Smooth muscle cell (in vitro differentiated cells): ENCODE measurements at regions not wholly inside any gene's neighbourhood (a gene's known extent, or its start where the extent isn't known, plus 50 kb on each side); places are given as distances from the start of the nearest gene placed in this dataset.

Experiments
- DNase-seq: peaks from one replicate; lab custom pipeline; 2025; ENCODE audit not compliant: unreplicated experiment; lab: John Stamatoyannopoulos, UW
- H2AFZ ChIP-seq: fragments of 200-600 bp; sonication (generic); 2 replicates; pipeline ENCODE4 v1.6.0; 2016; ENCODE audit warnings: antibody characterized with exemption, low read depth, mild to moderate bottlenecking
- H3F3A ChIP-seq: fragments of 200-600 bp; sonication (generic); 2 replicates; pipeline ENCODE4 v1.6.0; 2017; ENCODE audit warnings: antibody characterized with exemption, low read depth
- H3K27ac ChIP-seq: fragments of 200-600 bp; sonication (generic); 2 replicates; pipeline ENCODE4 v1.5.1; 2016; ENCODE audit warnings: low read depth, mild to moderate bottlenecking
- H3K27me3 ChIP-seq: fragments of 200-600 bp; sonication (generic); 2 replicates; pipeline ENCODE4 v1.6.1; 2016; ENCODE audit warnings: low read depth, mild to moderate bottlenecking
- H3K36me3 ChIP-seq: fragments of 200-600 bp; sonication (generic); 2 replicates; pipeline ENCODE4 v1.5.1; 2016; ENCODE audit warnings: low read depth
- H3K4me1 ChIP-seq: fragments of 200-600 bp; sonication (generic); 2 replicates; pipeline ENCODE4 v1.5.1; 2016; ENCODE audit warnings: low read depth
- H3K4me2 ChIP-seq: fragments of 200-600 bp; sonication (generic); 2 replicates; pipeline ENCODE4 v1.6.0; 2016; ENCODE audit warnings: mild to moderate bottlenecking
- H3K4me3 ChIP-seq: fragments of 200-600 bp; sonication (generic); 2 replicates; pipeline ENCODE4 v1.5.1; 2016; ENCODE audit warnings: mild to moderate bottlenecking
- H3K79me2 ChIP-seq: fragments of 200-600 bp; sonication (generic); 2 replicates; pipeline ENCODE4 v1.6.0; 2016; ENCODE audit warnings: low read depth, mild to moderate bottlenecking
- H3K9ac ChIP-seq: fragments of 200-600 bp; sonication (generic); 2 replicates; pipeline ENCODE4 v1.6.0; 2016; ENCODE audit warnings: low read depth
- H3K9me3 ChIP-seq: fragments of 200-600 bp; sonication (generic); replicated peaks from 2 replicates; pipeline ENCODE4 v1.5.1; 2016; ENCODE audit warnings: low read depth
- H4K20me1 ChIP-seq: fragments of 200-600 bp; sonication (generic); 2 replicates; pipeline ENCODE4 v1.6.0; 2016; ENCODE audit warnings: low read depth
- WGBS: methylation state at CpG from one replicate; pipeline ENCODE4 v1.1.7; 2016; ENCODE audit warnings: low lambda C conversion rate; 5-methylcytosine and 5-hydroxymethylcytosine counted together
- TF ChIP-seq, protein P1 (sequence below): fragments of 200-600 bp; sonication (generic); IDR thresholded peaks from 2 replicates; pipeline ENCODE4 v1.5.1; 2017; ENCODE audit warnings: borderline replicate concordance, mild to moderate bottlenecking, antibody characterized with exemption; ENCODE audit not compliant: insufficient read depth, poor library complexity, severe bottlenecking

- Histone ChIP-seq H3K9ac (no peak overlapping the region), H3K27ac (no peak overlapping the region), H3K4me3 (no peak overlapping the region), H3K36me3 (no peaks in the 10 kb centered on the region), H4K20me1 (no peaks in the 10 kb centered on the region), H2AFZ (no peak overlapping the region), H3K4me2 (no peak overlapping the region), H3F3A (no peaks in the 10 kb centered on the region), H3K27me3 (peaks cover 4% of the 10 kb centered on the region), H3K4me1 (no peaks in the 10 kb centered on the region), H3K79me2 (no peaks in the 10 kb centered on the region), H3K9me3 (no peaks in the 10 kb centered on the region)
- WGBS: 82% methylated on average over 6 of the region's 6 CpGs
- no peak for DNase-seq
- TF ChIP-seq, protein P1, sequence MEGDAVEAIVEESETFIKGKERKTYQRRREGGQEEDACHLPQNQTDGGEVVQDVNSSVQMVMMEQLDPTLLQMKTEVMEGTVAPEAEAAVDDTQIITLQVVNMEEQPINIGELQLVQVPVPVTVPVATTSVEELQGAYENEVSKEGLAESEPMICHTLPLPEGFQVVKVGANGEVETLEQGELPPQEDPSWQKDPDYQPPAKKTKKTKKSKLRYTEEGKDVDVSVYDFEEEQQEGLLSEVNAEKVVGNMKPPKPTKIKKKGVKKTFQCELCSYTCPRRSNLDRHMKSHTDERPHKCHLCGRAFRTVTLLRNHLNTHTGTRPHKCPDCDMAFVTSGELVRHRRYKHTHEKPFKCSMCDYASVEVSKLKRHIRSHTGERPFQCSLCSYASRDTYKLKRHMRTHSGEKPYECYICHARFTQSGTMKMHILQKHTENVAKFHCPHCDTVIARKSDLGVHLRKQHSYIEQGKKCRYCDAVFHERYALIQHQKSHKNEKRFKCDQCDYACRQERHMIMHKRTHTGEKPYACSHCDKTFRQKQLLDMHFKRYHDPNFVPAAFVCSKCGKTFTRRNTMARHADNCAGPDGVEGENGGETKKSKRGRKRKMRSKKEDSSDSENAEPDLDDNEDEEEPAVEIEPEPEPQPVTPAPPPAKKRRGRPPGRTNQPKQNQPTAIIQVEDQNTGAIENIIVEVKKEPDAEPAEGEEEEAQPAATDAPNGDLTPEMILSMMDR: no peak
Observed at GRCh38 chr4:155026715-155027114, 181.7 kb upstream of the NPY2R start.

DNA sequence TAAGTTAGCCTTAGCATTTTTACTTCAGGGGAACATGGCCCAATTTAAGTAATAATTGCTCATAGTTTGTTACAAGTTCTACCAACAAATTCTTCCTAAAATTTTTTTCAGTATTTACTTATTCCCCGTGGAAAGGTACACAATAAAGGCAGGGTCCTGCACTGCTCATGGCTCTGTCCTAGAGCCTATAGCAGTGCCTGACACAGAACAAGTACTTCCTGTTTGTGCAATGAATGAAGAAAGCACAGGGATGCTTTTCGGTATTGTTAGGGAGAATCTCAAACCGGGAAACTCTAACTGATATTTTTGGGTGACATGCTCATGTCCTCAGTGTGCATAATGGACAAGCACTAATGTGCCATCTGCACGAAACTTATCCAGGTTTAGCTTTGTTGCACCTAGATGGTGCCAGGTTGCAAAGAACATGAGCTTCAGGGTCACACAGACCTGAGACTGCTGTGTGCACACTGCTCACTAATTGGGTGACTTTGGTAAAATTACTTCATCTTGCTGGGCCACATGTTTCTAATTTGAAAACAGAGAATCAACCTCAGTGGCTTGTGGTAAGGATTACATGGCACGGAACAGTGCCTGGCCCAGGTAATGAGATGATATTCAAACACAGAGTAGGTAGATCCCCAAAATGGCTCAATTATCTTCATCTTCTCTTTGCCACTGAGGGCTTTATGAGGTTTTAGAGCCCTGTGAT, 175.8 kb upstream of the NPY2R start:
- H3K9me3 ChIP-seq: no peaks in the 10 kb centered on the region
- no peak overlapping the region for H2AFZ ChIP-seq
- no peak overlapping the region for H3K9ac ChIP-seq
- no peaks in the 10 kb centered on the region for H4K20me1 ChIP-seq
- no peak overlapping the region for H3K4me2 ChIP-seq
- H3K4me1 ChIP-seq: no peaks in the 10 kb centered on the region
- no peaks in the 10 kb centered on the region for H3F3A ChIP-seq
- H3K27ac ChIP-seq: no peak overlapping the region
- TF ChIP-seq, protein P1: no peak
- DNase-seq: no peak
- no peaks in the 10 kb centered on the region for H3K79me2 ChIP-seq
- H3K36me3 ChIP-seq: no peaks in the 10 kb centered on the region
- peaks cover 4% of the 10 kb centered on the region for H3K27me3 ChIP-seq
- no peak overlapping the region for H3K4me3 ChIP-seq
- WGBS: 89% methylated on average over 5 of the region's 5 CpGs

- Histone ChIP-seq H3K79me2 (no peaks in the 10 kb centered on the region), H3K27me3 (peaks cover 3% of the 10 kb centered on the region), H3K9ac (no peak overlapping the region), H2AFZ (no peak overlapping the region), H3K4me2 (no peak overlapping the region), H3F3A (no peaks in the 10 kb centered on the region), H3K27ac (no peak overlapping the region), H3K36me3 (no peaks in the 10 kb centered on the region), H3K4me1 (no peaks in the 10 kb centered on the region), H3K4me3 (no peak overlapping the region), H3K9me3 (no peaks in the 10 kb centered on the region), H4K20me1 (no peaks in the 10 kb centered on the region)
- WGBS: 71% methylated on average over 4 of the region's 4 CpGs
- TF ChIP-seq, protein P1: no peak
- no peak for DNase-seq
Observed at GRCh38 chr4:155033604-155034003, 174.8 kb upstream of the NPY2R start.

GRCh38 chr4:155037031-155037430, 171.4 kb upstream of the NPY2R start:
- TF ChIP-seq, protein P1: no peak
- Histone ChIP-seq H4K20me1 (no peaks in the 10 kb centered on the region), H3K4me1 (no peaks in the 10 kb centered on the region), H3K4me2 (no peak overlapping the region), H3K9me3 (no peaks in the 10 kb centered on the region), H3K36me3 (no peaks in the 10 kb centered on the region), H3F3A (no peaks in the 10 kb centered on the region), H2AFZ (no peak overlapping the region), H3K27me3 (no peaks in the 10 kb centered on the region), H3K27ac (no peak overlapping the region), H3K9ac (no peak overlapping the region), H3K79me2 (no peaks in the 10 kb centered on the region), H3K4me3 (no peak overlapping the region)
- DNase-seq: no peak
- 96% methylated on average over 1 of the region's 1 CpG for whole genome bisulfite sequencing
